Trophoblast cell (in vitro differentiated cells and primary cell): ENCODE measurements at regions not wholly inside any gene's neighbourhood (a gene's known extent, or its start where the extent isn't known, plus 50 kb on each side); places are given as distances from the start of the nearest gene placed in this dataset.
A peak's percentile ranks its signal among the peaks of the same experiment; 100 is the strongest.

Experiments used
- DNase-seq, 2 donors: peaks; one replicate each; pipeline ENCODE4 v3.0.0-alpha.2; 2016
- H2AFZ ChIP-seq: 2 replicates; pipeline ENCODE4 v1.6.1; 2013; ENCODE audit warnings: low read length, moderate library complexity, mild to moderate bottlenecking; ENCODE audit not compliant: insufficient read depth, poor library complexity
- H2AK5ac ChIP-seq: 2 replicates; pipeline ENCODE4 v1.6.1; 2013; ENCODE audit warnings: mild to moderate bottlenecking, low read length
- H2BK120ac ChIP-seq: 2 replicates; pipeline ENCODE4 v1.6.1; 2013; ENCODE audit warnings: low read length, mild to moderate bottlenecking, moderate library complexity; ENCODE audit not compliant: insufficient read depth, poor library complexity
- H2BK12ac ChIP-seq: 2 replicates; pipeline ENCODE4 v1.6.1; 2013; ENCODE audit warnings: mild to moderate bottlenecking, low read length, moderate library complexity
- H2BK5ac ChIP-seq: 2 replicates; pipeline ENCODE4 v1.6.1; 2013; ENCODE audit warnings: low read length, low read depth, moderate library complexity, mild to moderate bottlenecking; ENCODE audit not compliant: poor library complexity
- H3K14ac ChIP-seq: 2 replicates; pipeline ENCODE4 v1.6.1; 2013; ENCODE audit warnings: mild to moderate bottlenecking, low read length
- H3K18ac ChIP-seq: 2 replicates; pipeline ENCODE4 v1.6.1; 2013; ENCODE audit warnings: mild to moderate bottlenecking, low read length
- H3K23ac ChIP-seq: 2 replicates; pipeline ENCODE4 v1.6.1; 2013; ENCODE audit warnings: low read length
- H3K27ac ChIP-seq: 2 replicates; pipeline ENCODE4 v1.5.1; 2013; ENCODE audit warnings: low read depth, mild to moderate bottlenecking, inconsistent platforms, low read length, moderate library complexity
- H3K27me3 ChIP-seq: 2 replicates; pipeline ENCODE4 v1.6.1; 2013; ENCODE audit warnings: inconsistent platforms, mild to moderate bottlenecking, low read length, moderate library complexity; ENCODE audit not compliant: insufficient read depth
- H3K36me3 ChIP-seq, 2 experiments: 1 replicate in 1 of 2; 2 replicates in 1 of 2; pipeline ENCODE4 v1.6.1; 2013; ENCODE audit warnings: low read length in 2 of 2, mild to moderate bottlenecking in 2 of 2, moderate library complexity in 1 of 2; ENCODE audit not compliant: insufficient read depth in 2 of 2, control insufficient read depth in 1 of 2
- H3K4ac ChIP-seq: 2 replicates; pipeline ENCODE4 v1.6.1; 2013; ENCODE audit warnings: low read depth, mild to moderate bottlenecking, low read length, moderate library complexity
- H3K4me1 ChIP-seq, 2 experiments: 1 replicate in 1 of 2; 2 replicates in 1 of 2; pipeline ENCODE4 v1.6.1; 2013; ENCODE audit warnings: low read length in 2 of 2, mild to moderate bottlenecking in 2 of 2, moderate library complexity in 1 of 2; ENCODE audit not compliant: insufficient read depth in 2 of 2, control insufficient read depth in 1 of 2
- H3K4me2 ChIP-seq: 2 replicates; pipeline ENCODE4 v1.6.1; 2013; ENCODE audit warnings: inconsistent platforms, mild to moderate bottlenecking, low read length, moderate library complexity
- H3K4me3 ChIP-seq: 2 replicates; pipeline ENCODE4 v1.5.1; 2013; ENCODE audit warnings: mild to moderate bottlenecking, low read depth, low read length, inconsistent platforms
- H3K79me1 ChIP-seq: one replicate; pipeline ENCODE4 v1.6.1; 2013; ENCODE audit warnings: low read length
- H3K79me2 ChIP-seq: 2 replicates; pipeline ENCODE4 v1.6.1; 2013; ENCODE audit warnings: low read length, mild to moderate bottlenecking; ENCODE audit not compliant: control insufficient read depth, insufficient read depth, poor library complexity
- H3K9ac ChIP-seq: 2 replicates; pipeline ENCODE4 v1.6.1; 2013; ENCODE audit warnings: mild to moderate bottlenecking, low read length
- H3K9me3 ChIP-seq: 2 replicates; pipeline ENCODE4 v1.6.1; 2013; ENCODE audit warnings: low read depth, mild to moderate bottlenecking, control low read depth, inconsistent platforms, low read length; ENCODE audit not compliant: insufficient read depth
- H4K12ac ChIP-seq: 2 replicates; pipeline ENCODE4 v1.6.1; 2013; ENCODE audit warnings: low read depth, mild to moderate bottlenecking, low read length, moderate library complexity
- H4K8ac ChIP-seq: 2 replicates; pipeline ENCODE4 v1.6.1; 2013; ENCODE audit warnings: low read depth, mild to moderate bottlenecking, low read length, moderate library complexity
- H4K91ac ChIP-seq: one replicate; pipeline ENCODE4 v1.6.1; 2013; ENCODE audit warnings: low read depth, mild to moderate bottlenecking, low read length, moderate library complexity
- WGBS: extraction: QIAGEN DNeasy Blood & Tissue Kit; methylation state at CpG from one replicate; pipeline ENCODE4 v1.1.7; 2013; ENCODE audit warnings: missing lambda C conversion rate; ENCODE audit not compliant: insufficient read length, insufficient coverage; ENCODE audit errors: extremely low coverage; 5-methylcytosine and 5-hydroxymethylcytosine counted together

- H2BK120ac ChIP-seq = no peak overlapping the region
- WGBS = no CpG with 5 or more reads among the region's 4 CpGs
Observed at GRCh38 chr6:98627129-98627775, 207.1 kb upstream of the POU3F2 start.

GRCh38 chr6:98633886-98634285 is 200.5 kb upstream of the POU3F2 start:
- Histone ChIP-seq H3K79me2 (no peaks in the 10 kb centered on the region), H2AK5ac (no peak overlapping the region), H3K27me3 (no peaks in the 10 kb centered on the region), H3K36me3 (no peaks in the 10 kb centered on the region), H3K4me3 (no peak overlapping the region), H3K4ac (no peak overlapping the region), H3K18ac (no peak overlapping the region), H3K27ac (no peak overlapping the region), H4K91ac (no peak overlapping the region), H4K8ac (no peak overlapping the region), H3K9ac (no peak overlapping the region), H2AFZ (no peak overlapping the region), H3K9me3 (no peaks in the 10 kb centered on the region), H4K12ac (no peak overlapping the region), H3K4me2 (no peak overlapping the region), H3K79me1 (no peaks in the 10 kb centered on the region), H3K23ac (no peak overlapping the region), H2BK120ac (no peak overlapping the region), H2BK5ac (no peak overlapping the region), H3K14ac (no peak overlapping the region), H2BK12ac (no peak overlapping the region), H3K4me1 (no peaks in the 10 kb centered on the region)
- DNase-seq = peak in 1 of 2 donors; percentile 30

More at GRCh38 chr6:98627129-98627775, 207.1 kb upstream of the POU3F2 start:
- no peaks in the 10 kb centered on the region for H3K9me3 ChIP-seq
- no peaks in the 10 kb centered on the region for H3K4me1 ChIP-seq
- H4K12ac ChIP-seq = no peak overlapping the region
- no peaks in the 10 kb centered on the region for H3K36me3 ChIP-seq
- no peak overlapping the region for H3K9ac ChIP-seq
- no peak overlapping the region for H2BK12ac ChIP-seq
- no peak overlapping the region for H4K8ac ChIP-seq
- DNase-seq = no peak
- H3K23ac ChIP-seq = no peak overlapping the region
- H3K4me2 ChIP-seq = no peak overlapping the region
- H2BK5ac ChIP-seq = no peak overlapping the region
- no peak overlapping the region for H3K4ac ChIP-seq
- H3K79me1 ChIP-seq = no peaks in the 10 kb centered on the region
- H4K91ac ChIP-seq = no peak overlapping the region
- H3K27ac ChIP-seq = no peak overlapping the region
- H3K27me3 ChIP-seq = no peaks in the 10 kb centered on the region
- no peak overlapping the region for H3K4me3 ChIP-seq
- H2AFZ ChIP-seq = no peak overlapping the region
- no peak overlapping the region for H2AK5ac ChIP-seq
- no peak overlapping the region for H3K14ac ChIP-seq
- H3K79me2 ChIP-seq = no peaks in the 10 kb centered on the region
- no peak overlapping the region for H3K18ac ChIP-seq

GRCh38 chr6:98634569-98634968 is 199.8 kb upstream of the POU3F2 start:
- Histone ChIP-seq H3K79me1 (no peaks in the 10 kb centered on the region), H3K4me1 (no peaks in the 10 kb centered on the region), H3K27me3 (no peaks in the 10 kb centered on the region), H3K4me3 (no peak overlapping the region), H2BK12ac (no peak overlapping the region), H3K9ac (no peak overlapping the region), H2BK5ac (no peak overlapping the region), H4K91ac (no peak overlapping the region), H4K8ac (no peak overlapping the region), H3K36me3 (no peaks in the 10 kb centered on the region), H2AFZ (no peak overlapping the region), H3K14ac (no peak overlapping the region), H3K4ac (no peak overlapping the region), H2BK120ac (no peak overlapping the region), H3K27ac (no peak overlapping the region), H3K4me2 (no peak overlapping the region), H2AK5ac (no peak overlapping the region), H4K12ac (no peak overlapping the region), H3K9me3 (no peaks in the 10 kb centered on the region), H3K23ac (no peak overlapping the region), H3K18ac (no peak overlapping the region), H3K79me2 (no peaks in the 10 kb centered on the region)
- WGBS = no CpG with 5 or more reads among the region's 3 CpGs
- DNase-seq = no peak

GRCh38 chr6:98635191-98635590 is 199.2 kb upstream of the POU3F2 start:
- Histone ChIP-seq H3K79me1 (no peaks in the 10 kb centered on the region), H2AFZ (no peak overlapping the region), H3K27me3 (no peaks in the 10 kb centered on the region), H3K36me3 (no peaks in the 10 kb centered on the region), H3K9ac (no peak overlapping the region), H3K4ac (no peak overlapping the region), H2BK12ac (no peak overlapping the region), H3K23ac (no peak overlapping the region), H4K12ac (no peak overlapping the region), H4K91ac (no peak overlapping the region), H4K8ac (no peak overlapping the region), H3K27ac (no peak overlapping the region), H2BK5ac (no peak overlapping the region), H3K9me3 (no peaks in the 10 kb centered on the region), H3K4me2 (no peak overlapping the region), H2AK5ac (no peak overlapping the region), H3K4me1 (no peaks in the 10 kb centered on the region), H3K4me3 (no peak overlapping the region), H3K18ac (no peak overlapping the region), H3K79me2 (no peaks in the 10 kb centered on the region), H2BK120ac (no peak overlapping the region), H3K14ac (no peak overlapping the region)
- no peak for DNase-seq
- WGBS = no CpG with 5 or more reads among the region's 2 CpGs
